HepG2 (cell line): ENCODE measurements at regions not wholly inside any gene's neighbourhood (a gene's known extent, or its start where the extent isn't known, plus 50 kb on each side); places are given as distances from the start of the nearest gene placed in this dataset.

Experiments
- ARNTL ChIP-seq: sonication (generic); formaldehyde crosslinking; IDR thresholded peaks from 2 replicates; pipeline ENCODE4 v1.4.0; 2020; ENCODE audit warnings: mild to moderate bottlenecking, missing genetic modification reagents
- HNF4G ChIP-seq, 2 experiments: sonication (generic) in 1 of 2; formaldehyde crosslinking in 1 of 2; IDR thresholded peaks; 2 replicates each; pipeline versions ENCODE4 v1.4.0 to v1.6.1; 2011 to 2020; ENCODE audit warnings: borderline replicate concordance in 2 of 2, low read depth in 2 of 2, mild to moderate bottlenecking in 2 of 2, low read length in 1 of 2, missing genetic modification reagents in 1 of 2, moderate library complexity in 1 of 2
- MXI1 ChIP-seq: IDR thresholded peaks from 3 replicates; pipeline ENCODE4 v1.6.1; 2012; ENCODE audit warnings: low read depth, low read length, inconsistent platforms, borderline replicate concordance
- SKI ChIP-seq: fragments of 450-650 bp; IDR thresholded peaks from one replicate; pipeline ENCODE4 v1.6.1; 2018; ENCODE audit warnings: mild to moderate bottlenecking; ENCODE audit not compliant: partially characterized antibody
- SNAI1 ChIP-seq: sonication (generic); formaldehyde crosslinking; IDR thresholded peaks from 2 replicates; pipeline ENCODE4 v1.5.0; 2020; ENCODE audit warnings: mild to moderate bottlenecking, missing genetic modification reagents, borderline replicate concordance
- SNAPC5 ChIP-seq: sonication (generic); formaldehyde crosslinking; IDR thresholded peaks from 2 replicates; pipeline ENCODE4 v1.8.1; 2023; ENCODE audit warnings: mild to moderate bottlenecking, missing genetic modification reagents, borderline replicate concordance
- ZBTB21 ChIP-seq: sonication (generic); formaldehyde crosslinking; IDR thresholded peaks from 2 replicates; pipeline ENCODE4 v1.4.0; 2020; ENCODE audit warnings: missing genetic modification reagents
- ZFP37 ChIP-seq: sonication (generic); formaldehyde crosslinking; IDR thresholded peaks from 2 replicates; pipeline ENCODE4 v1.4.0; 2020; ENCODE audit warnings: missing genetic modification reagents, borderline replicate concordance
- ZNF318 ChIP-seq: sonication (generic); formaldehyde crosslinking; IDR thresholded peaks from 2 replicates; pipeline ENCODE4 v1.4.0; 2020; ENCODE audit warnings: mild to moderate bottlenecking, missing genetic modification reagents
- TF ChIP-seq, protein P1 (sequence below): sonication (generic); formaldehyde crosslinking; IDR thresholded peaks from 2 replicates; pipeline ENCODE4 v1.4.0; 2020; ENCODE audit warnings: missing genetic modification reagents

GRCh38 chr12:114598111-114598510, 85.9 kb downstream of the TBX3 start (continued):
- TF ChIP-seq ZNF318 (CRISPR knock-in tag) = no peak
- no peak for TF ChIP-seq MXI1
- no peak for TF ChIP-seq ARNTL (CRISPR knock-in tag)
- no peak for TF ChIP-seq ZFP37
- TF ChIP-seq HNF4G (IDR thresholded peaks at IDR 0.05; ENCODE audit: borderline replicate concordance, low read depth, low read length) = no peak
- TF ChIP-seq HNF4G (CRISPR knock-in tag; IDR thresholded peaks at IDR 0.05; ENCODE audit: borderline replicate concordance, low read depth) = no peak
- TF ChIP-seq, protein P1, sequence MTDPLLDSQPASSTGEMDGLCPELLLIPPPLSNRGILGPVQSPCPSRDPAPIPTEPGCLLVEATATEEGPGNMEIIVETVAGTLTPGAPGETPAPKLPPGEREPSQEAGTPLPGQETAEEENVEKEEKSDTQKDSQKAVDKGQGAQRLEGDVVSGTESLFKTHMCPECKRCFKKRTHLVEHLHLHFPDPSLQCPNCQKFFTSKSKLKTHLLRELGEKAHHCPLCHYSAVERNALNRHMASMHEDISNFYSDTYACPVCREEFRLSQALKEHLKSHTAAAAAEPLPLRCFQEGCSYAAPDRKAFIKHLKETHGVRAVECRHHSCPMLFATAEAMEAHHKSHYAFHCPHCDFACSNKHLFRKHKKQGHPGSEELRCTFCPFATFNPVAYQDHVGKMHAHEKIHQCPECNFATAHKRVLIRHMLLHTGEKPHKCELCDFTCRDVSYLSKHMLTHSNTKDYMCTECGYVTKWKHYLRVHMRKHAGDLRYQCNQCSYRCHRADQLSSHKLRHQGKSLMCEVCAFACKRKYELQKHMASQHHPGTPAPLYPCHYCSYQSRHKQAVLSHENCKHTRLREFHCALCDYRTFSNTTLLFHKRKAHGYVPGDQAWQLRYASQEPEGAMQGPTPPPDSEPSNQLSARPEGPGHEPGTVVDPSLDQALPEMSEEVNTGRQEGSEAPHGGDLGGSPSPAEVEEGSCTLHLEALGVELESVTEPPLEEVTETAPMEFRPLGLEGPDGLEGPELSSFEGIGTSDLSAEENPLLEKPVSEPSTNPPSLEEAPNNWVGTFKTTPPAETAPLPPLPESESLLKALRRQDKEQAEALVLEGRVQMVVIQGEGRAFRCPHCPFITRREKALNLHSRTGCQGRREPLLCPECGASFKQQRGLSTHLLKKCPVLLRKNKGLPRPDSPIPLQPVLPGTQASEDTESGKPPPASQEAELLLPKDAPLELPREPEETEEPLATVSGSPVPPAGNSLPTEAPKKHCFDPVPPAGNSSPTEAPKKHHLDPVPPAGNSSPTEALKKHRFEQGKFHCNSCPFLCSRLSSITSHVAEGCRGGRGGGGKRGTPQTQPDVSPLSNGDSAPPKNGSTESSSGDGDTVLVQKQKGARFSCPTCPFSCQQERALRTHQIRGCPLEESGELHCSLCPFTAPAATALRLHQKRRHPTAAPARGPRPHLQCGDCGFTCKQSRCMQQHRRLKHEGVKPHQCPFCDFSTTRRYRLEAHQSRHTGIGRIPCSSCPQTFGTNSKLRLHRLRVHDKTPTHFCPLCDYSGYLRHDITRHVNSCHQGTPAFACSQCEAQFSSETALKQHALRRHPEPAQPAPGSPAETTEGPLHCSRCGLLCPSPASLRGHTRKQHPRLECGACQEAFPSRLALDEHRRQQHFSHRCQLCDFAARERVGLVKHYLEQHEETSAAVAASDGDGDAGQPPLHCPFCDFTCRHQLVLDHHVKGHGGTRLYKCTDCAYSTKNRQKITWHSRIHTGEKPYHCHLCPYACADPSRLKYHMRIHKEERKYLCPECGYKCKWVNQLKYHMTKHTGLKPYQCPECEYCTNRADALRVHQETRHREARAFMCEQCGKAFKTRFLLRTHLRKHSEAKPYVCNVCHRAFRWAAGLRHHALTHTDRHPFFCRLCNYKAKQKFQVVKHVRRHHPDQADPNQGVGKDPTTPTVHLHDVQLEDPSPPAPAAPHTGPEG = no peak
- no peak for TF ChIP-seq SNAPC5 (CRISPR knock-in tag)
- TF ChIP-seq SNAI1 = no peak
- no peak for TF ChIP-seq ZBTB21 (CRISPR knock-in tag)
- no peak for TF ChIP-seq SKI
